HG03159 (cell line): ENCODE measurements at regions not wholly inside any gene's neighbourhood (a gene's known extent, or its start where the extent isn't known, plus 50 kb on each side); places are given as distances from the start of the nearest gene placed in this dataset.
"Not testable (repeated sequence)": the region's sequence is repeated elsewhere in the genome, so short reads cannot be mapped to it uniquely, and the experiment has no call there.

Source experiments
- ATAC-seq: cut with Tn5 transposase; IDR thresholded peaks from one replicate; pipeline ENCODE4 v1.9.1; 2021; ENCODE audit warnings: mild to moderate bottlenecking, moderate library complexity; ENCODE audit not compliant: unreplicated experiment

DNA sequence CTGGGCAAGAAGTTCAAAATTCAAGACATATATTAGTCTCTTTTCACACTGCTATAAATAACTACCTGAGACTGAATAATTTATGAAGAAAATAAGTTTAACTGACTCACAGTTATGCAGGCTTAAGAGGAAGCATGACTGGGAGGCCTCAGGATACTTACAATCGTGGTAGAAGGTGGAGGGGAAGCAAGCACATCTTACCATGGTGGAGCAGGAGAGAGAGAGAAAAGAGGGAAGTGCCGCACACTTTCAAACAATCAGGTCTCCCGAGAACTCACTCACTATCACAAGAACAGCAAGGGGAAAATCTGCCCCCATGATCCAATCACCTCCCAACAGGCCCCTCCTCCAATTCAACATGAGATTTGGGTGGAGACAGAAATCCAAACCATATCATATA lies 273.3 kb upstream of the RASGEF1B start:
- ATAC-seq: no peak

GRCh38 chr4:81743731-81744435 lies 272.2 kb upstream of the RASGEF1B start:
- no peak for ATAC-seq

GRCh38 chr4:81740487-81740886 lies 268.8 kb upstream of the RASGEF1B start:
- ATAC-seq: no peak

- no peak for ATAC-seq
Measured at GRCh38 chr4:81738891-81739290, 267.2 kb upstream of the RASGEF1B start.

- no peak for ATAC-seq
Measured at GRCh38 chr4:81737865-81738559, 266.3 kb upstream of the RASGEF1B start.

DNA sequence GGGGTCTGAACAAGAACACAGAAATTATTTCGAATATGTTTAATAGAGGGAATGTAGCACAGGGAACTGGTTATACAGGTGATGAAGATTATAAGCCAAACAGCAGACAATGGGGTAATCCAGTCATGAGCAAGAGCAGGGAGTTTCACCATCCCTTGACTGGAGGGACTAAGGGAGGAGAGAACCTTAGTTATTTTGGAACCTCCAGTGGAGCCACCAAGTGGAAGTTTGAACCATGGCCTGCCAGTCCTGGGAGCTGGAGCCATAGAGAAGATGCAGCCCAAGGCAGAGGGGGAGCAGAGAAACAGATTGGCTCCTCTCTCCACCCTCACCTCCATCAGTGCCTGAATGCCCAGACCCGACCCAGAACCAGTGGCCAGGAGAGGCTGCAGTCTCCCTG lies 264.6 kb upstream of the RASGEF1B start:
- no peak for ATAC-seq

DNA sequence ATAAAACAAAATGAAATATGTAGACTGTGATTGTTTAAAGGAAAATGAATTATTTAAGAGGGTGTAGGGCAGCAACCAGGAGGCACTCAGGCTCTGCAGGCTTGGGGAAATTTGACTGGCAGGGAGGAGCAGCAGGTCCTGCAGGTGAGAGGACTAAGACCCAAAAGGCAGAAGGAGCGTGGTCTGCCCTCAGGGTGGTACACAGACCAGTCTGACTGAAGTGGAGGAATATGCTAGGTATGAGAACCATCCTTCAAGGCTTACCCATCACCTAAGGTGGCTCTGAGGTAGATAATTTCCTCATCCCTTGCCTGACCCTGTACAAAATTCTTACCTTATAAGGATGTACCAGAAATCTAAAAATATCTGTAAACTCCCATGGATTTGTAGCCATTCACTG lies 261.3 kb upstream of the RASGEF1B start:
- no peak for ATAC-seq

GRCh38 chr4:81724925-81725329 lies 253.2 kb upstream of the RASGEF1B start:
- ATAC-seq: peak; percentile 97

DNA sequence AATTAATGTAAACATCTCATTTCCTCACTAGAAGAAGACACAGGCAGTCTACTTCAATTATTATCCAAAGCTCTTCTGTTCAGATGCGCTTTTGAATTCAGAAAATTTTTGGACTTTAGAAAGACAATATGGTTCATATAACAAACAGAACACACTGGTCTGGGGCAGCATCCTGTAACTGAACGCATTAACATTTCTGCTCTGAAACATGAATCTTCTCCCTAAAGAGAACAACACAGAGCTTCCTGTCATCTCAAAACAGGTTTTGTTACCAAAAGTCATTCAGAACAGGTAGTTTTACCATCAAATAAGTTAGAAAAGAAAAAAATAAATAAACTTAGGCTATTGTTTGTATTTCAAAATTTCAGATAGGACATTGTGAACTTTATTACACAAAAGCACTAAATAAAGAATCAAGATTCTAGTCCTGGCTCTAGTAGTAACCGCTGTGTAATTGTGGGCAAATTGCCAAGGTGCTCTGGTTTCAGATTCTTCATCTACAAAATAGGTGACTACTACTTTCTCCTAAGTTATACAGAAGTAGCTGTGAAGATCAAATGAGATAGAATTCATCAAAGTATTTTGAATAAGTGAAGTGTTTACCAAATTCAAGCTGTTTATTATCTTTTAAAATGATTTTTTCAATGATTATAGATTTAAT lies 252.3 kb upstream of the RASGEF1B start:
- ATAC-seq: no peak

GRCh38 chr4:81723019-81723884 lies 251.5 kb upstream of the RASGEF1B start:
- ATAC-seq: no peak

DNA sequence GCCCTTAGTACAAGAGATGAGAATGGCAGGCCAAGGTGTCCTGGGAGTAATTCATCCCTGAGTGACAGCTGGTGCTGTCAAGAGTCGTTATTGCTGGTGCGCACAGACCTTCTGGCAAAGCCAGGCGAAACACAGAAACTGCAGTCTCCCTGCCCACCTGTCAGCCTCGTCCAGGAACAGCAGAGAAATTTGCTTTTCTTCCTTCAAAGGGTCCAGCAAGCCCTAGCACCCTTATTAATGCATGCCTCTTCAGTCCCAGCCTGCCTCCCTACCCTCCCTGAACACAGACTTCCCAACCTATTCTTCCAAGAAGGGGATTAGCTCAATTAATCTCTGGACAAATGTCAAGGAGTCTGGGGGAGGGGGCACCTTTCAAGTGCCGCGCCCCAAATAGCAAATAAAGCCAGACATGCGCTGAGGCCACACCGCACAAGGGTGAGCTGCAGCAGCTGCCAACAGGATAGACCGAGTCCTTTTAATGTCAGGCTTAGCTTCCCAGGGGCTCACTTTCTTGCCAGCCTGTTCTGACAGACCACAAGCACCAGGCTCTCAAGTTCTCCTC lies 250.7 kb upstream of the RASGEF1B start:
- no peak for ATAC-seq

GRCh38 chr4:81715757-81716156 lies 244.1 kb upstream of the RASGEF1B start:
- ATAC-seq: no peak

DNA sequence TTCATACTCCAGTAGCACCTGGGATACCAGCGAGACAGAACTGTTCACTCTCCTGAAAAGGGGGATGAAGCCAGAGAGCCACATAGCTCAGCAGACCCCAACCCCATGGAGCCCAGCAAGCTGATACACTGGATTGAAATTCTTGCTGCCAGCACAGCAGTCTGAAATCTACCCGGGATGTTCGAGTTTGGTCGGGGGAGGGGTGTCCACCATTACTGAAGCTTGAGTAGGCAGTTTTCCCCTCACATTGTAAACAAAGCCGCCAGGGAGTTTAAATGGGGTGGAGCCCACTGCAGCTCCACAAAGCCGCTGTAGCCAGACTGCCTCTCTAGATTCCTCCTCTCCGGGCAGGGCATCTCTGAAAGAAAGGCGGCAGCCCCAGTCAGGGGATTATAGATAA lies 243.7 kb upstream of the RASGEF1B start:
- ATAC-seq: not testable (repeated sequence)

GRCh38 chr4:81714291-81714690 lies 242.6 kb upstream of the RASGEF1B start:
- no peak for ATAC-seq

GRCh38 chr4:81712714-81713113 lies 241.0 kb upstream of the RASGEF1B start:
- ATAC-seq: no peak

- no peak for ATAC-seq
Measured at GRCh38 chr4:81704461-81704860, 232.8 kb upstream of the RASGEF1B start.

GRCh38 chr4:81700189-81700588 lies 228.5 kb upstream of the RASGEF1B start:
- ATAC-seq: no peak

GRCh38 chr4:81698538-81699296 lies 227.0 kb upstream of the RASGEF1B start:
- no peak for ATAC-seq

- no peak for ATAC-seq
Measured at GRCh38 chr4:81694176-81694913, 222.6 kb upstream of the RASGEF1B start.
